H1 (cell line): ENCODE measurements at regions not wholly inside any gene's neighbourhood (a gene's known extent, or its start where the extent isn't known, plus 50 kb on each side); places are given as distances from the start of the nearest gene placed in this dataset.

Source experiments
- CHD2 ChIP-seq: IDR thresholded peaks from 2 replicates; pipeline ENCODE4 v1.6.1; 2012; ENCODE audit warnings: low read length, improper control_type of control experiment
- CTCF ChIP-seq, 3 experiments: IDR thresholded peaks; 1 replicate in 2 of 3; 2 replicates in 1 of 3; pipeline versions ENCODE4 v1.5.1 to v1.6.1; 2011; ENCODE audit warnings: low read length in 3 of 3, mild to moderate bottlenecking in 3 of 3, inconsistent platforms in 2 of 3, low read depth in 1 of 3, moderate library complexity in 1 of 3; ENCODE audit not compliant: insufficient read depth in 1 of 3; ENCODE audit errors: control extremely low read depth in 1 of 3
- EP300 ChIP-seq, 2 experiments: IDR thresholded peaks; 1 replicate in 1 of 2; 2 replicates in 1 of 2; pipeline ENCODE4 v1.6.1; 2011 to 2012; ENCODE audit warnings: low read depth in 2 of 2, low read length in 2 of 2, mild to moderate bottlenecking in 2 of 2, borderline replicate concordance in 1 of 2, inconsistent platforms in 1 of 2, moderate library complexity in 1 of 2
- MAFK ChIP-seq: IDR thresholded peaks from 2 replicates; pipeline ENCODE4 v1.6.1; 2012; ENCODE audit warnings: low read depth, mild to moderate bottlenecking, improper control_type of control experiment, low read length
- MAX ChIP-seq: IDR thresholded peaks from 2 replicates; pipeline ENCODE4 v1.6.1; 2012; ENCODE audit warnings: inconsistent platforms
- POLR2A ChIP-seq, 2 experiments: IDR thresholded peaks; 1 replicate in 1 of 2; 2 replicates in 1 of 2; pipeline ENCODE4 v1.6.1; 2011; ENCODE audit warnings: low read depth in 2 of 2, low read length in 2 of 2, mild to moderate bottlenecking in 2 of 2; ENCODE audit errors: control extremely low read depth in 1 of 2
- POLR2AphosphoS5 ChIP-seq: IDR thresholded peaks from 2 replicates; pipeline ENCODE4 v1.6.1; 2011; ENCODE audit warnings: low read depth, low read length
- TAF1 ChIP-seq: IDR thresholded peaks from 2 replicates; pipeline ENCODE4 v1.6.1; 2011; ENCODE audit warnings: mild to moderate bottlenecking, low read depth, low read length

- TF ChIP-seq CTCF (IDR thresholded peaks at IDR 0.05; ENCODE audit: control extremely low read depth in 1 of 3, insufficient read depth in 1 of 3, low read depth in 1 of 3, low read length in 3 of 3) = no peak
- TF ChIP-seq POLR2AphosphoS5 = no peak
- no peak for TF ChIP-seq TAF1
- no peak for TF ChIP-seq CHD2
- TF ChIP-seq EP300 (IDR thresholded peaks at IDR 0.05; ENCODE audit: borderline replicate concordance in 1 of 2, low read depth in 2 of 2, low read length in 2 of 2) = no peak
- TF ChIP-seq MAFK = no peak
- TF ChIP-seq MAX = no peak
- TF ChIP-seq POLR2A (IDR thresholded peaks at IDR 0.05; ENCODE audit: control extremely low read depth in 1 of 2, low read depth in 2 of 2, low read length in 2 of 2) = no peak
These were observed 629.1 kb downstream of the TBL1XR1 start for GRCh38 chr3:176568189-176568588.
